H1 (cell line): ENCODE measurements at regions not wholly inside any gene's neighbourhood (a gene's known extent, or its start where the extent isn't known, plus 50 kb on each side); places are given as distances from the start of the nearest gene placed in this dataset.

Experiments
- CTCF ChIA-PET: fragments of 300-600 bp; sonication (Branson Sonifier 250); formaldehyde crosslinking; loops from one replicate; lab custom pipeline; 2021; ENCODE audit not compliant: partially characterized antibody; lab: Charles Lee
- POLR2A ChIA-PET: fragments of 300-600 bp; sonication (Branson Sonifier 250); formaldehyde crosslinking; loops from one replicate; lab custom pipeline; 2021; ENCODE audit warnings: inconsistent platforms; ENCODE audit not compliant: partially characterized antibody; lab: Charles Lee
- DNase-seq, 2 experiments: peaks; one replicate each; pipeline versions ENCODE4 v3.0.0 to v3.0.0-alpha.2; 2010 to 2022; ENCODE audit warnings: low spot score in 2 of 2, low read depth in 1 of 2, mixed read lengths in 1 of 2
- FAIRE-seq: peaks from 2 replicates; lab custom pipeline; 2011; peaks lifted over from hg19 to GRCh38; lab: Jason Lieb, UNC
- H2AFZ ChIP-seq: 2 replicates; pipeline ENCODE4 v1.8.1; 2012; ENCODE audit warnings: low read length, inconsistent platforms
- H2AK5ac ChIP-seq: 2 replicates; pipeline ENCODE4 v1.6.1; 2013; ENCODE audit warnings: low read depth, low read length
- H2BK120ac ChIP-seq: replicated peaks from 2 replicates; pipeline ENCODE3; 2013; ENCODE audit warnings: low read depth, low read length, inconsistent platforms
- H2BK12ac ChIP-seq: 2 replicates; pipeline ENCODE4 v1.6.1; 2013; ENCODE audit warnings: low read depth, low read length
- H2BK15ac ChIP-seq: 2 replicates; pipeline ENCODE4 v1.6.1; 2013; ENCODE audit warnings: low read length
- H2BK20ac ChIP-seq: 2 replicates; pipeline ENCODE4 v1.6.1; 2013; ENCODE audit warnings: low read length
- H2BK5ac ChIP-seq: 2 replicates; pipeline ENCODE4 v1.6.1; 2013; ENCODE audit warnings: low read depth, low read length
- H3K14ac ChIP-seq: 2 replicates; pipeline ENCODE4 v1.6.1; 2013; ENCODE audit warnings: inconsistent platforms; ENCODE audit not compliant: insufficient read length
- H3K18ac ChIP-seq: 2 replicates; pipeline ENCODE4 v1.6.1; 2013; ENCODE audit warnings: low read length; ENCODE audit errors: extremely low read depth
- H3K23ac ChIP-seq: 2 replicates; pipeline ENCODE4 v1.6.1; 2013; ENCODE audit warnings: inconsistent platforms; ENCODE audit not compliant: insufficient read length
- H3K23me2 ChIP-seq: 2 replicates; pipeline ENCODE4 v1.6.1; 2013; ENCODE audit warnings: low read depth, low read length
- H3K27ac ChIP-seq: 2 replicates; pipeline ENCODE4 v1.6.1; 2011; ENCODE audit warnings: low read depth, low read length, inconsistent platforms
- H3K27me3 ChIP-seq, 4 experiments: replicated peaks in 1 of 4; 1 replicate in 1 of 4; 2 replicates in 3 of 4; pipeline versions ENCODE4 v1.6.1 to v1.8.1; 2011 to 2013; ENCODE audit warnings: low read length in 3 of 4, mild to moderate bottlenecking in 3 of 4, inconsistent platforms in 2 of 4, mixed read lengths in 2 of 4, moderate library complexity in 1 of 4; ENCODE audit not compliant: control insufficient read depth in 3 of 4, insufficient read depth in 3 of 4; ENCODE audit errors: extremely low read depth in 1 of 4
- H3K36me3 ChIP-seq, 4 experiments: 2 replicates each; pipeline versions ENCODE4 v1.6.1 to v1.8.1; 2011 to 2013; ENCODE audit warnings: mild to moderate bottlenecking in 4 of 4, low read length in 3 of 4, moderate library complexity in 2 of 4, control low read depth in 1 of 4, inconsistent platforms in 1 of 4; ENCODE audit not compliant: insufficient read depth in 4 of 4, control insufficient read depth in 2 of 4
- H3K4ac ChIP-seq: replicated peaks from 2 replicates; pipeline ENCODE3; 2013; ENCODE audit warnings: low read length, low read depth, mixed read lengths, inconsistent platforms; ENCODE audit not compliant: insufficient read length
- H3K4me1 ChIP-seq, 4 experiments: replicated peaks in 1 of 4; 1 replicate in 1 of 4; 2 replicates in 3 of 4; pipeline versions ENCODE4 v1.6.1 to v1.8.1; 2011 to 2013; ENCODE audit warnings: low read length in 3 of 4, inconsistent platforms in 2 of 4, mixed read lengths in 1 of 4; ENCODE audit not compliant: insufficient read depth in 4 of 4, control insufficient read depth in 3 of 4
- H3K4me2 ChIP-seq, 2 experiments: 2 replicates each; pipeline versions ENCODE4 v1.6.1 to v1.8.1; 2011 to 2013; ENCODE audit warnings: low read depth in 2 of 2, low read length in 2 of 2, control low read depth in 1 of 2, inconsistent platforms in 1 of 2, mild to moderate bottlenecking in 1 of 2; ENCODE audit not compliant: insufficient read depth in 1 of 2
- H3K4me3 ChIP-seq, 4 experiments: fragments of 200-600, 300-600 bp in 1 of 4; sonication (generic), shearing (Covaris generic), sonication (Bioruptor Twin) in 1 of 4; 2 replicates each; pipeline versions ENCODE4 v1.5.1 to v1.8.1; 2011 to 2016; ENCODE audit warnings: low read length in 4 of 4, low read depth in 3 of 4, control low read depth in 2 of 4, inconsistent platforms in 2 of 4, mild to moderate bottlenecking in 2 of 4, mixed read lengths in 1 of 4, moderate library complexity in 1 of 4; ENCODE audit not compliant: insufficient read depth in 2 of 4; ENCODE audit errors: extremely low read depth in 1 of 4
- H3K56ac ChIP-seq: replicated peaks from 2 replicates; pipeline ENCODE3; 2013; ENCODE audit warnings: low read depth, mild to moderate bottlenecking, mixed read lengths, low read length, inconsistent platforms; ENCODE audit not compliant: insufficient read length
- H3K79me1 ChIP-seq: 2 replicates; pipeline ENCODE4 v1.6.1; 2013; ENCODE audit warnings: low read depth, low read length, control low read depth
- H3K79me2 ChIP-seq, 2 experiments: 2 replicates each; pipeline versions ENCODE4 v1.6.1 to v1.8.1; 2012 to 2013; ENCODE audit warnings: low read length in 2 of 2, mild to moderate bottlenecking in 2 of 2, inconsistent platforms in 1 of 2; ENCODE audit not compliant: insufficient read depth in 2 of 2, control insufficient read depth in 1 of 2
- H3K9ac ChIP-seq, 4 experiments: replicated peaks in 1 of 4; 1 replicate in 1 of 4; 2 replicates in 3 of 4; pipeline versions ENCODE4 v1.6.1 to v1.8.1; 2011 to 2013; ENCODE audit warnings: low read depth in 3 of 4, low read length in 3 of 4, control low read depth in 2 of 4, mild to moderate bottlenecking in 2 of 4, moderate library complexity in 2 of 4, inconsistent platforms in 1 of 4; ENCODE audit errors: extremely low read depth in 1 of 4
- H3K9me3 ChIP-seq, 2 experiments: 2 replicates each; pipeline versions ENCODE4 v1.6.1 to v1.8.1; 2012 to 2013; ENCODE audit warnings: mild to moderate bottlenecking in 2 of 2, moderate library complexity in 2 of 2, control low read depth in 1 of 2, inconsistent platforms in 1 of 2, low read depth in 1 of 2, low read length in 1 of 2, mixed read lengths in 1 of 2; ENCODE audit not compliant: insufficient read depth in 2 of 2
- H4K20me1 ChIP-seq, 2 experiments: replicated peaks in 1 of 2; 2 replicates each; pipeline versions ENCODE3 to v1.8.1; 2011 to 2013; ENCODE audit warnings: inconsistent platforms in 2 of 2, low read length in 2 of 2, mild to moderate bottlenecking in 1 of 2; ENCODE audit not compliant: insufficient read depth in 2 of 2, control insufficient read depth in 1 of 2
- H4K5ac ChIP-seq: 2 replicates; pipeline ENCODE4 v1.6.1; 2013; ENCODE audit warnings: low read length, low read depth, mixed read lengths, inconsistent platforms; ENCODE audit not compliant: insufficient read length
- H4K8ac ChIP-seq: 2 replicates; pipeline ENCODE4 v1.8.0; 2013; ENCODE audit warnings: mild to moderate bottlenecking, moderate library complexity, low read length, inconsistent platforms; ENCODE audit not compliant: insufficient read depth; ENCODE audit errors: extremely low read depth
- H4K91ac ChIP-seq: replicated peaks from 2 replicates; pipeline ENCODE3; 2013; ENCODE audit warnings: low read length, mixed read lengths, inconsistent platforms; ENCODE audit not compliant: insufficient read length
- CHD2 ChIP-seq: IDR thresholded peaks from 2 replicates; pipeline ENCODE4 v1.6.1; 2012; ENCODE audit warnings: low read length, improper control_type of control experiment
- EZH2 ChIP-seq: fragments of 200-600 bp; sonication (generic); IDR thresholded peaks from 2 replicates; pipeline ENCODE4 v1.7.1; 2012; ENCODE audit warnings: low read depth, mild to moderate bottlenecking, moderate library complexity, low read length, inconsistent platforms; ENCODE audit not compliant: severe bottlenecking
- GABPA ChIP-seq: IDR thresholded peaks from 2 replicates; pipeline ENCODE4 v1.6.1; 2011; ENCODE audit warnings: mild to moderate bottlenecking, low read length, moderate library complexity, borderline replicate concordance; ENCODE audit not compliant: insufficient read depth
- JUN ChIP-seq: IDR thresholded peaks from 2 replicates; pipeline ENCODE4 v1.6.1; 2011; ENCODE audit warnings: low read depth, mild to moderate bottlenecking, improper control_type of control experiment, low read length
- SUZ12 ChIP-seq: fragments of 200-600 bp; sonication (generic); IDR thresholded peaks from 2 replicates; pipeline ENCODE4 v1.6.1; 2012; ENCODE audit warnings: mild to moderate bottlenecking, inconsistent platforms, low read length, moderate library complexity, mixed read lengths
- TAF7 ChIP-seq: optimal IDR thresholded peaks from 2 replicates; pipeline ENCODE3; 2011; ENCODE audit warnings: low read depth, mild to moderate bottlenecking, inconsistent platforms, low read length, moderate library complexity, borderline replicate concordance
- TCF12 ChIP-seq: IDR thresholded peaks from 2 replicates; pipeline ENCODE4 v1.6.1; 2011; ENCODE audit warnings: low read depth, mild to moderate bottlenecking, low read length
- YY1 ChIP-seq: IDR thresholded peaks from 2 replicates; pipeline ENCODE4 v1.6.1; 2011; ENCODE audit warnings: low read depth, mild to moderate bottlenecking, low read length
- WGBS, 2 experiments: shearing (Covaris generic) in 1 of 2; methylation state at CpG; one replicate each; pipeline versions ENCODE4 v1.1.6 to v1.1.7; 2013 to 2015; ENCODE audit warnings: low lambda C conversion rate in 2 of 2, mixed read lengths in 2 of 2, inconsistent platforms in 1 of 2, low coverage in 1 of 2, missing lambda C conversion rate in 1 of 2; ENCODE audit not compliant: insufficient replicate concordance in 2 of 2, insufficient coverage in 1 of 2, insufficient read length in 1 of 2; ENCODE audit errors: extremely low coverage in 1 of 2, missing lambda C conversion rate in 1 of 2; 5-methylcytosine and 5-hydroxymethylcytosine counted together

- Histone ChIP-seq H3K4ac (no peak overlapping the region), H3K23me2 (no peaks in the 10 kb centered on the region), H3K79me1 (no peaks in the 10 kb centered on the region), H3K9ac (no peak overlapping the region), H3K23ac (no peak overlapping the region), H3K27ac (no peak overlapping the region), H2BK20ac (no peak overlapping the region), H3K4me3 (no peak overlapping the region), H4K5ac (no peak overlapping the region), H4K91ac (no peak overlapping the region), H2BK5ac (no peak overlapping the region), H2AK5ac (no peak overlapping the region), H3K4me2 (no peak overlapping the region), H3K36me3 (no peaks in the 10 kb centered on the region), H3K56ac (no peak overlapping the region), H4K8ac (no peak overlapping the region), H3K14ac (no peak overlapping the region), H3K4me1 (no peaks in the 10 kb centered on the region), H2BK15ac (no peak overlapping the region), H3K18ac (no peak overlapping the region), H2BK120ac (no peak overlapping the region), H3K27me3 (no peaks in the 10 kb centered on the region), H3K79me2 (no peaks in the 10 kb centered on the region), H2AFZ (no peak overlapping the region), H3K9me3 (no peaks in the 10 kb centered on the region), H4K20me1 (no peaks in the 10 kb centered on the region), H2BK12ac (no peak overlapping the region)
- WGBS, 2 experiments, result 92% methylated on average over 4 of the region's 4 CpGs; no CpG with 5 or more reads in 1 of the 2 experiments
- no peak for FAIRE-seq
- DNase-seq, result no peak
- CTCF ChIA-PET, result interaction anchor here (0.7 kb wide), 1 partner anchor 33 kb away, joined by 3 read pairs; no protein-coding TSS in a partner anchor
- TF ChIP-seq EZH2, result no peak
- TF ChIP-seq SUZ12, result no peak
- no peak for TF ChIP-seq GABPA
- no peak for TF ChIP-seq CHD2
- no peak for TF ChIP-seq YY1
- TF ChIP-seq JUN, result no peak
- no peak for TF ChIP-seq TAF7
- no peak for TF ChIP-seq TCF12
- POLR2A ChIA-PET, result no interaction called here
Observed at GRCh38 chr12:88366101-88366500, 214.2 kb downstream of the KITLG start.
